ENCODE measurements at regions not wholly inside any gene's neighbourhood (a gene's known extent, or its start where the extent isn't known, plus 50 kb on each side); places are given as distances from the start of the nearest gene placed in this dataset.

- Histone ChIP-seq H3K36me3 (replicated peaks in 1 of 2; ENCODE audit: control insufficient read depth in 1 of 2, insufficient read depth in 2 of 2, low read length in 2 of 2) (no peaks in the 10 kb centered on the region), H3K27ac (ENCODE audit: extremely low read length, insufficient read depth, low read length) (no peak overlapping the region), H3K4me3 (replicated peaks in 1 of 3; ENCODE audit: insufficient read depth in 1 of 3, low read depth in 2 of 3, low read length in 3 of 3) (no peak overlapping the region), H4K20me1 (ENCODE audit: insufficient read depth, low read length) (no peaks in the 10 kb centered on the region), H3K4me2 (ENCODE audit: low read depth, low read length) (no peak overlapping the region), H3K9me3 (ENCODE audit: low read length) (no peaks in the 10 kb centered on the region), H3K9ac (ENCODE audit: insufficient read depth, low read depth, low read length) (no peak overlapping the region), H2AFZ (ENCODE audit: low read length) (no peak overlapping the region), H3K79me2 (ENCODE audit: insufficient read depth, low read length) (no peaks in the 10 kb centered on the region), H3K4me1 (ENCODE audit: insufficient read depth, low read length) (no peaks in the 10 kb centered on the region; the same call in 1 of the 2 replicates), H3K27me3 (ENCODE audit: control insufficient read depth in 1 of 2, insufficient read depth in 2 of 2, low read length in 2 of 2) (peaks cover 0 to 15% of the 10 kb centered on the region in 2 experiments; a peak in 3 of 5 replicates)
- POLR2A ChIA-PET, result no interaction called here
- in situ Hi-C loops (cut with HindIII; ENCODE audit: extremely low pct_ligation_motif_present, low pct_unique_long_range_greater_than_20kb) (loop anchor here (5.0 kb wide), 1 partner anchor 97 kb away; no protein-coding TSS in a partner anchor), intact Hi-C loops (cut with micrococcal nuclease; ENCODE audit: unreplicated experiment) (loop anchor here (1.0 to 5.0 kb wide), 2 partner anchors 96 to 322 kb away; no protein-coding TSS in a partner anchor)
- DNase-seq (ENCODE audit: low spot score) (peak; percentile 54), ATAC-seq (peak; percentile 95), FAIRE-seq (peak; percentile 79)
- WGBS (ENCODE audit: low lambda C conversion rate), result 31% methylated on average over 4 of the region's 5 CpGs
- no TSS peak for BruUV-seq (replicated peaks)
- CTCF ChIA-PET (ENCODE audit: low intra/inter-chr PET ratio, low total read pairs), result interaction anchor here (1.4 to 2.0 kb wide), 2 partner anchors 96 to 131 kb away, joined by 7 to 15 read pairs; no protein-coding TSS in a partner anchor
- TF ChIP-seq ZNF800 (CRISPR knock-in tag; IDR thresholded peaks at IDR 0.05) (0 out of 2 replicates have a peak, but pooled peaks have one; percentile 25), LCORL (IDR thresholded peaks at IDR 0.05) (no peak), LCORL (CRISPR knock-in tag; IDR thresholded peaks at IDR 0.05) (no peak), PRMT3 (CRISPR knock-in tag; IDR thresholded peaks at IDR 0.05; ENCODE audit: borderline replicate concordance, low read depth) (no peak), PRDM15 (CRISPR knock-in tag; IDR thresholded peaks at IDR 0.05) (no peak), SETDB1 (CRISPR knock-in tag; IDR thresholded peaks at IDR 0.05; ENCODE audit: borderline replicate concordance) (no peak), SSRP1 (CRISPR knock-in tag; IDR thresholded peaks at IDR 0.05) (no peak), TRAFD1 (CRISPR knock-in tag; IDR thresholded peaks at IDR 0.05; ENCODE audit: borderline replicate concordance) (no peak), AHR (CRISPR knock-in tag; IDR thresholded peaks at IDR 0.05) (0 out of 2 replicates have a peak, but pooled peaks have one; percentile 43), ZNF724P (CRISPR knock-in tag; IDR thresholded peaks at IDR 0.05; ENCODE audit: borderline replicate concordance) (no peak), ELK4 (CRISPR knock-in tag; IDR thresholded peaks at IDR 0.05; ENCODE audit: borderline replicate concordance) (no peak), BRF2 (CRISPR knock-in tag; IDR thresholded peaks at IDR 0.05) (no peak)
Observed at GRCh38 chr9:36728651-36729520, 156.2 kb downstream of the MELK start.
